AG08396 (cell line): ENCODE measurements at regions not wholly inside any gene's neighbourhood (a gene's known extent, or its start where the extent isn't known, plus 50 kb on each side); places are given as distances from the start of the nearest gene placed in this dataset.
A peak's percentile ranks its signal among the peaks of the same experiment; 100 is the strongest.

Source experiments
- DNase-seq: peaks from one replicate; pipeline ENCODE4 v3.0.0; 2012; ENCODE audit warnings: low spot score, mixed read lengths

DNA sequence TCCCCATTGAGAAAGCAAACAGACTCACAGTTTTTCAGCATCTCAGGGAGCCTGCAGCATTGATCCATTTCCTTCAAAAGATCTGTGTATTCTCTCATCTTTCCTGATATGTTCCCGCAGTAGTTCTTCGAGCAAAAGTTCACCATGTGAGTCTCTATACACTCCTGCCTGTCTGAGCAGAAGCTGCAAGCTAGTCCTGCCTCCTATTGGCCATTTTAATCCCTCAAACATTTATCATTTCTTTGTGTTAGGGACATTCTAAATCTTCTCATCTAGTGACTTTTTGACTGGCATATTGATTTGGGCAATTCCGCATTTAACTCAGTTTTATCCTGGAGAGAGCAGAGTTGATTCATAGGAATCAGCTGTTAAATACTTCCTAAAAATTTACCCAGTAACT, 660.4 kb upstream of the KLF12 start:
- no peak for DNase-seq

DNA sequence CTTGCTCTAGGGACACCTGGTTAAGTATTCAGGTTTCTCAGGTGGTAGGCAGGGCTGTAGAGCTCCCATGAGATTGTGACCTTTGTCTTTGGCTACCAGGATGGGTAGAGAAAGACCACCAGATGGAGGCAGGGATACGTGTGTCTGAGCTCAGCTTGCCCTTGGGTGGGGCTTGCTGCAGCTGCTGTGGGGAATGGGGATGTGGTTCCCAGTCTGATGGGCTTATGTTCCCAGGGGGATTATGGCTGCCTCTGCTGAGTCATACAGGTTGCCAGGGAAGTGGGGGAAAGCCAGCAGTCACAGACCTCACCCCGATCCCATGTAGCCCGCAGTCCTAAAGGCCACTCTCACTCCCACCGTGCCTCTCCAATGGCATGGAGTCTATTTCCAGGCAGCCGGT, 659.9 kb upstream of the KLF12 start:
- no peak for DNase-seq

DNA sequence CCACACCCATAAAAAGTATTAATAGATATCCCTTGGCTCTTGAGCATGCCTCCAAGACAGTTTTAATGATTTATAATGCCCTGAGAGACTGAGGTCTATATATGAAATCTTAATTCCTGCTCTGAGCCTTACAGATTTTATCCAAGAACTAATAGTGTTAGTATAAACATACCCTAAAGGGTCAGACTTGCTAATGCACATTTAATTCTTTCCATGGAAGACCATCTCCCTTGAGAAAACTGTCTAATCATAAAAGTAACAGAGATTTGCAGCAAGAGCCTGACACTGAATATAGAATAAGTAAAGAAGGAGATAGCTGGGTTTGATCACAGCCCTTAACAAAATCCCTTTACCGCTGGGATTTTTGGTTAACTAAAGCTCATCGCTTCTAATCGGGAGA, 650.8 kb upstream of the KLF12 start:
- no peak for DNase-seq

DNA sequence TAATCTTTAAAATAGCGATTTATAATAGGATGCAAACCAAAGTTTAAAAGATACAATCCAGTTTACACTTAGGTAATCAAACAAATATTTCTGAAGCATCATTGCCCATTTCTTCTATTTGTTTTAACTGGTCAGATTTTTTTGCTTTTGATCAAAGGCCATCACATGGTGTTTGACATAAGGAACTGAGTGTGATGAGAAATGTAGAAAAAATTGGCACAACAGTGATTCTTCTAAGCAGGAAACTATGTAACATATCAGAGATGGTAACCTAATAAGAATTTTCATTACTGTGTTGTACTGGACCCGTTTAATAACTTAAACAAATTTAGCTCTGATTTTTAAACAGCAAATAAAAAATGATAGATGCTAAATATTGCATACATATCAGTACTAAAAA, 644.7 kb upstream of the KLF12 start:
- no peak for DNase-seq

DNA sequence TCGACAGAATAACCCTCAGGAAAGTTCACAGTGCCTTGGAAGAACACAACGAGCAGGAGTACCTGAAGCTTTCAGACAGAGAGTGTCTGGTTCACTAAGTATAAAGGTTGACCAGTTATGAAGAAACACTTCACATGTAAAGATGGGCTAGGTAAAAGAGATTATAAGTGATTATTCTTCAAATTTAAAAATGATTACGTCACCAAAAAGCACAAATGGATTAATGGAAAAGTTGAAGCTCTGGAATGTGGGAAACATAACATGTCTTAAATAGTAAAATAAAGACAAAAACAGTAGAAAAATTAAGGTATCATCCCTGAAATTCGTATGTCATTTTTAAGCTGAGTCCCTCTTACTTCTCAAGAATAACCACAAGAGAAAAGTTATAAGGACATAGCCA, 643.9 kb upstream of the KLF12 start:
- DNase-seq, result no peak

DNA sequence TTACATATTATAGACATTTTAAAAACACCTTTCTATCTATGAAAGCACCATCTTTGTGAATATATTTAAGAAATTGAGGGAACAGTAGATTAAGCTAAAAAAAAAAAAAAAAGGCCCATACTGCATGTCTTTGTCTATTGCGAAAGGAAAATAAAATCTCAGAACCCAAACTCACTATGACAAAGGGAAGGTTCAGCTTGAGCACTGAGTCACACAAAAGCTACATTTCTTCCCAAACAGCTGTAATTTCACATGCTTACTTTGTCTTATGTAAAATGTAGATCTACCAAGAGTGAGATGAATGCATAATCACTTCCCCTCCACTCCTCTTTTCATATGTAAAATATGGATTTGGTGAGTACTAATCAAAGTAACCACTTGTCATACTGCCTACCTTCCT, 640.1 kb upstream of the KLF12 start:
- DNase-seq, result no peak

DNA sequence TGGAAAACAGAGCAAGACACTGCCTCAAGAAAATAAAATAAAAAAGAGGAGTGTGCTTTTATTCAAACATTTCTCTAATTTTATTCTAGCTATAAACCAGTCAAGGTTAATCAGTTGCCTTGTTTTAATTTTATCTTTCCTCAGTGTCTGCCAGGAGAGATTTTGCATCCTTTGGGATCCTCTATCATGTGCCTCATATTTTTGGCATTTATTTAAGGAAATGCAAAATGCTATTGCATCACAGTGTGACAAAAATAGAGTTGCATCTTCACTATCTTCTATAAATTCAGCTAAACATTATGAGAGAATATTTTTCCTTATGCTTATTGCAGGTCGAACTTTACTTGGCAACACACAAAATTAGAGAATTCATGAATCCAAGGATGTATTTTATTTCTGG, 639.0 kb upstream of the KLF12 start:
- no peak for DNase-seq

DNA sequence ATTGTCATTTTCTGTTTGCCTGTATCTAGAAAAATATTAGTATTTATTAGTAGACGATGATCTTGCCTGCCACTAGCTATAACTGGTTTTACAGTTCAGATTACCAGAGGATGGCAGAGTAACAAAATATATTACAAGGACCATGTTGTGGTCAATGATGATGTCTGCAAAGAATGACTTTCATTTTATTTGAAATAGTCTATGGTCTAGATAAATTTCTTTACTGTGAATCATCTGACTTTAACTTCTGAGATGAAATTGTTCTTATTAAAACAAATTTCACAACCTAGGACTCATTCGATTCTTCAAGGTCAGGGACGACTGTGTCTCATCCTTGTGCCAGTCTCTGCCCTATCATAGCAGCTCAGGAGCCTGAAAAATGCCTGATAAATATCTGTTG, 637.8 kb upstream of the KLF12 start:
- peak; percentile 12 for DNase-seq

DNA sequence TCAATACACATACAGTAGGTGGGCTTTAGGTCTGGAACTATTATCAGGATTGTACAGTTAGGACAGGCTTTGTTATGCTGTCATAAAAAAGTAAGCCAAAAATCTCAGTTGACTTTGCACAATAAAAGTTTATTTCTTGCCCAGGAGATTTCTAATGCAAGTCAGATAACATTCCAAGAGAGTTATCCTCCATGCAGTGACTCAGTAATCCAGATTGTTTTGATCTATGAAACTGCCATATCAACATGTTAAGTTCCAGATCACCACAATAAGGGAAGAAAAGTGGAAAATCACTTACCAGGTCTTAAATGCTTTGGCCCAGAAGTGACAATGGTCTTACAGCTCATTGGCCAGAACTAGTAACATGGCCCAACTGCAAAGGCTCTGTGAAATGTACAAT, 636.2 kb upstream of the KLF12 start:
- peak; percentile 36 for DNase-seq

DNA sequence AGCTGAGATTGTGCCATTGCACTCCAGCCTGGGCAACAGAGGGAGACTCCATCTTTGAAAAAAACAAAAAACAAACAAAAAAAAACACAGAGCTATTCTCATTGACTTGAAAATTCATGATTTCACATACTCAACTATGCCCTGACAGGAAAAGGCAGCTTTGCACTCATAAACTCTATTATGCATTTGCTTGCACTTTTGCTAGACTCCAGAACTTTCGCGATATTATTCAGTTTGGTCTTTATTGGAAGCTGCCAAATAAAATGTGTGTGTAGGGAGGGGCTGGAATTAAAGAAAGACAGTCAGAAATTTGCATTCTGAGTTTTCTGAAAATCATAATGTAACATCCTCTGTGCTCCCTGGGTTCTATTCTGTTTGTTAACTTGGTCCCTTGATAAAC, 635.1 kb upstream of the KLF12 start:
- DNase-seq, result no peak

DNA sequence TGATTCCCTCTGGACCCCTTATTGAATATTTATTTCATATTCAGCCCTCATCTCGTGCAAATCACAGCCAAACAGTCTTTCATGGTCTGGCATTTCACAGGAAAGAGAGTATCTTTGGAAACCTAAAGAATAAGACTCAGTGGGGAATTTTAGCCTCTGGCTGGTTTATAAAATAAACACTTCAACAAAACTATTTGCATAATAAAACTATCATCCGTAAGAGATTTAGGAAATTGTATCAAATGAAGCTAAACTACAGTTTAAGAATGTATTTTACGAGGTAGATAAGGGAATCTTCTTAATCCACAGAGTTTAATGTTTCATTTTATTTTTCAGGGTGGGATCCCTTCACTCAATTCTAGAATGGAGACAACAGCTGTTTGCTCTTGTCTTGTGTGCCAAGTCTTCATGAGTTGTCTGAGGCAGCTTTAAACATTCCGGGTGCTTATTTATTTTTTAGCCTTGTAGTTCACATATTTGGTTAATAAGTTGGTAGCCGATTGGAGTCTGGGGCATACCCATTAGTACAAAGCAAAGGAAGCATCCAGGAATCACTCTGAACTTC, 634.4 kb upstream of the KLF12 start:
- no peak for DNase-seq

DNA sequence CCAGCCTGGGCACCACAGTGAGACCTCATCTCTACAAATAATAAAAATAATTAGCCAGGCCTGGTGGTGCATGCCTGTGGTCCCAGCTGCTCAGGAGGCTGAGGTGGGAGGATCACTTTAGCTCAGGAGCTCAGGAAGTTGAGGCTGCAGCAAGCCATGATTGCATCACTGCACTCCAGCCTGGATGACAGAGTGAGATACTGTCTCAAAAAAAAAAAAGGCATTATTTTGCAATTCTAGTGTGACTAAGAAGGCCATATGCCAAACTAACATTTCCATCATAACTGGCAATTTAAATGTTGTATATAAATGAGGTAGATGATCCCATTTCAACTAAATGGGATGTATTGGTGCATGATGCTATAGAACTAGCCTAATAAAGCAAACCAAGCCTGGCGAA, 632.8 kb upstream of the KLF12 start:
- no peak for DNase-seq

DNA sequence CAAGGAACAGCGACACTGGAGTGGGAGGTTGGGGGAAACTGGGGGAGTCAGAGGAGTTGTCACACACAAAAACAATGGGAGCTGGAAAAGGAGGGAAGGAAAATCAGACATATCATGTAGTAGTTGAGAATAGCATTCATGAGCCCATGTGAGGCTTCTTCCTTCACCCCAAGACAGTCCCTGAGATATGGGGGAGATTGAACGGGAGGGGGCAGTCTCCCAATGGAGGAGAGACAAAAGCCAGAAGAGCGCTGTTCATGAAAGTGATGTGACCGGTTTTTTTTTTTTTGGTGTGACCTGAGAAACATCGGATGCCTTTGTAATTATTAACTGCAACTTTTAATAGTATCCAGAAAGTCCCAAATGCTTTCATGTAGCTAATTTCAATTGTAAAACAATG, 631.8 kb upstream of the KLF12 start:
- DNase-seq, result no peak

DNA sequence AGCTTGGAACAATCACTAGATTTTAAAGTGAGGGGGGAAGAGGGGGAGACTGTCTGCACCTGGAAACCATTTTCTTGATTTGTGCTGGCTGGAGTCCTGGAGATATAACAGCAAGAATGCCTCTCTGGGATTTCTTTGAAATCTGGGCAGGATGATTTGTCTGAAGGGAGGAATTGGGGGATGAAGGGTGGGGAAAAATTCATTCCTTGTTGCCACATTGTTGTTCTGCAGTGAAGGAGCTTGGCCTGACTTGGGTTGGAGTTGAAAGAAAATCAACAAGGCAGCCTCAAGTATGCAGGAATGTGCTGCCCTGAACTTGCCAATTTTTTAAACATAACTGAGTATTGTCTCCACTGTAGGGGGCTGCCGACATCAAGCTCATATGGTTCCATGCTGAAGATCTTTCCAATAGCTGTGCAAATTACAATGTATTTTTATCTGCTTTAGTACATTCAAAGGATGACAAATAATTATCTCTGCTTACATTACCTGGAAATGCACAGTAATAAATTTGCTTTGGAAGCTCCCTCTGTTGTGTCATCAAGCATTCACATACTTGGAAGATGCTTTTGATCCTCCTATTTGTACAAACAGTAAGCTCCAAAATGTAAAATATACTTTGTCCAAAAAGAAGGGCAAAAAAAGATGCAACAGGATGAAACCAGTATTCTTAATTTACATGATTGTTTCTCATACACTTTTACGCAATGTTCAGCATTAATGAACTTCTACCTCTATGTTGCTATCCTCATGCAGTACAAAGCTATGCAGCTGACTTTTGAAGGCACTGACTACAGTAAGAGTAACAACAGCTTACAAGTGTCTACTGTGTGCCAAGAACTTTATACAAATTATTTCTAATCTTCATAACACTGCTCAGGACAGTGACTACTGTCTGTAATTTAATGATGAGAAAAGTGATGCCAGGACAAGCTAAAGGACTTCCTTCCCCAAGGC, 627.9 kb upstream of the KLF12 start:
- DNase-seq, result no peak

DNA sequence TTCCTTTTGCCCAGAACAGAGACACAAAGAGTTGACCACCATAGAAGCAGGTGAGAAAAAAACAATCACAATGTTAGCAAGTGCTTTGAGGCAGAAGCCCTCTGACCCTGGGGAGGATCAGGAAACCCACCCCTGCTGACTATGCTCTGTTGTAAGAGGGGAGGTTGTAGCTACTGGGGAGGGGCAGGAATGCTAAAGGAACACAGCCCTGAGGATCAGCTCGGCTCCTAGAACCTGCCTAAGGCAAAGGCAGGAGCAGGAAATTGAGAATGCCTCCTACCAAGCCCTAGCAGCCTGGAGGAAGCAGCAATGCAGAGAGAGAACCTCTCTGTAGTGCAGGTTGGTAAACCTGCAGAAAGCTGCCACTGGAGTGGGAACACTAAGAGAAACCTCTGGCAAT, 624.0 kb upstream of the KLF12 start:
- no peak for DNase-seq

DNA sequence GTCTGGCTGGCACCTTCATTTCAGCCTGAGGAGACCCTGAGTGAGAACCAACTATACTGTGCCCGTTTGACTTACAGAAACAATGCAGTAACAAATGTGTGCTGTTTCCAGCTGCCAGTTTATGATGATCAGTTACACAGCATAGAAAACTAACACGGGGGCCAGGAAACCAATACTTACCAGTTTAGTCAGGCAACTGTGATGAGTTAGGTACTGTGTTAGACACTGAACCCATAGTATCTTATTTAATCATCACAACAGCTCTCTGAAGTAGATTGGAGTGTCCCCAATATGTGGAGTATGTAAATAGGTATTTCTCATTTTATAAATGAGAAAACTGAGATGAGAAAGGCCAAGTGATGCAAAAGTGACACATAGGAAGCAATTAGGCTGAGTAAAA, 620.9 kb upstream of the KLF12 start:
- DNase-seq, result no peak

DNA sequence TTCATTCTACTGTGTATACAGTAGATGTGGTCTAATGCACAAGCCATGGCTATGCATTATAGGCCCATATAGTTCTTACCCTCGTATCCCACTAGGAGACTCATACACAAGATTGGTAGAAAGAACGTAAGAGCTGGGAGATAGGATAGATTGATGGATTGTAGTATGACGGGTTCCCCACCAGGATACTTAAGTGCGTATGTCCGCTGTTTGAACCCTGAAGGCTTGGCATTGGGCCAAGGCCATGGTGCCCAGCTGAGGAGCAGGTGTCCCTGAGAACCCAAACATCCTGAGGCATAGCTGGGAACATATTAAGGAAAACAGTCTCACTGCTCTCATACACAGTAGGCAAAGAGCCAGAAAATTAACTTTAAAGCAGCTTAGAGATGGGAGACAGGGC, 617.5 kb upstream of the KLF12 start:
- no peak for DNase-seq

DNA sequence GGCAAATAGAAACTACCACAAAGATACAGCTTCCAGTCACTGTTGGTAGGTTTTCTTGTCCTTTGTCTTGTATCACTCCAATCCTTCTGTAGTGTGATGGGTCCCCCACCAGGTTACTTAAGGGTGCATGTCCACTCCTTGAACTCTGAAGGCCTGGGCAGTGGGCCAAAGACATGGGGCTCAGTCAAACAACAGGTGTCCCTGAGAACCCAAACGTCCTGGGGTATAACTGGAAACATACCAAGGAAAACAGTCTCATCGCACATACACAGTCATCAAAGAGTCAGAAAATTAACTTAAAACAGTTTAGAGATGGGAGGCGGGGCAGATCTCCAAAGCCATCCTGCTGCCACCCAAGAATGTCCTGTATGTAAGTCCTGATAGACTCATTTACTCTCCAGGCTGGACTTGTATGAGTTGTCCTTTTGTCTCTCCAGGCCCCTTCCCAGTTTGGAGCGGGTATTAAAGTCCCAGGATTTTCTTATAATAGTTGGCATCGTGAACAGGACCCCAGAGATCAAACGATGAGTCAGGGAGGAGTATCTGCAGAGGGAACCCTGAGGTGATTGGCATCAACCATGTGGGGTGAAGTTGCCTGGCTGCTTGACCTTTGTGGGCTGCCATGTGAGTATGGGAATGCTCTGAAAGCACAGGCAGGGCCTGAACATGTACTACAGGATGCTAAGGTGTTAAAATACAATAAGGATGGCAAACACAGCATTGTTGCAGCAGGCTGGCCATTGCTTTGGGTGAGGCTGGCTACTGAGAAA, 613.2 kb upstream of the KLF12 start:
- DNase-seq, result no peak

DNA sequence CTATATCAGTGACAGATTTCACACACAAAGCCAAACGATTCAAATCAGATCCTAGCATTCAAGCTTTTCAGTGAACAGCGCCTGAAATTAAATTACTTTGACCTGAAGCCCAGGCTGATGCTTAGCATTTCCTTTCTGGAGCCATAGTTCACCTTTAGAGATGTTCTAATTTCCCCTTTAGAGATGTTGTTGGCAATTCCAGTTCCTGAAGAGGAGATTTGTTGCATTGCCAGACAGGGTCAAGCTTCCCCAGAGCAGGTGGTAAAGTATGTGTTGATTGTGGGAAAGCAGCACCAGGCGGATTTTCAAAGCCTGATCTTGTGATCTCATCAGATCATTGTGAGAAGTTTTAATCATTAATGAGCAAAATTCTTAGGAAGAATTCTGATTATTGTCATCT, 609.8 kb upstream of the KLF12 start:
- DNase-seq, result no peak

DNA sequence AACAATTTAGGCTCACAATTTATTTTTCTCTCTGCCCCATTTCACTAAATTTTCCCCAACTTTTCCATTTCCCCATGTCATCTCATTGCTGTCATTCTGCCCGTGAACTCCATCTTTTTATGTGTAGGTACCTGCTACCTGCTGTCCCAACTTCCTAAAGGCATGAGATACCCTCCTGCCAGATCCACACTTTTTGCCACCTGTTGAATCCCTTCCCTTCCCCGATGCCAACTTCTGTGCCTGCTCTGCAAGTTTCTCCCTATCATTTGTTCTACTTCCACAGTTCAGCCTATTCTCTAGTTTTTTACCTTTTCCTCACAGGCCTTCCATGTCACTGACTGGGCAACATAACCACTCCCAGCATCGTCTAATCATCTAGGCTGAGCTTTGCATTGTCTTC, 607.5 kb upstream of the KLF12 start:
- no peak for DNase-seq

DNA sequence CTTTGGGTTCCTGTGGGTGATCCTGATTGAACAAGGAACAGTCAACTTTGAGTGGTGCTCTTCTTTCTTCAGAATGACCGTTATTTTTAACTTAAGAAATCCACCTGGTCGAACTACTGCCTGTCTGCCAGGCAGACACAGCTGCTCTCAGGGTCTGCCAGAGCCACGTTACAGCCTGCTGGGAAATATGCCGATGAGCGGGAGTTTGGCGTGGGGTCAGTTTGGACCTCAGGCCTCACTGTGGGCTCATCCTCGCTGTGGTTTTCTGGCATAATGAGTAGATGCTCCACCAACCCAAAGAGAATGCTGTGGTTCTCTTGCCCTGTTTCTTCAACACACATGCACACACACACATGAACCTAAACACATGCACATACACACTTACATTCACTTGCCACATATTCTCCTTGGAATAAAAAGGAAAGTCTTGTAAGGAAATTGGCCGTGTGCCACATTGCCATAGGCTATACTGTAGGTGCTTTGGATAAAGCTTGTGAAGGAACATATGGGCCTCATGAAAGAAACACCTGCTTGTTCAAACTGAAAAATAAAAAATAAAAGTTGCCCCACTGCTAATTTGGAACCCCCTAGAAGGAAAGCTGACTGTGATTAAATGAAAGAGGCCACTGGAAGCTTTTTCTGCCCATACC, 598.7 kb upstream of the KLF12 start:
- no peak for DNase-seq

DNA sequence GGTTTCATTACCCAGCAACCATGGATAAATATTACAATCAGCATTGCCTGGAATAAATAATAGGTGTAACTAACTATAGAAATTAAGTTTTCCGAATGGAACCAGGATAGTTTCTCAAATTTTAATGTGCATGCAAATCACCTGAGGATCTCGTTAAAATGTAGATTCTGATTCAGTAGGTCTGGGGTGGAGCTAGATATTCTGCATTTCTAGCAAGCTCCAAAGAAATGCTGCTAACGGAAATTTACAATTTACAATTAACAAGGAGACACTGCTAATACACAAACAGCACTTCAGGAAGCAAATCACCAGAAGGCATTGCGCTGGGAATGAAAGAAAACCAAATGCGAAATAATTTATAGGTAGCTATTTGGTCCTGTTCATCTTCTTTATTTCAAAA, 597.5 kb upstream of the KLF12 start:
- no peak for DNase-seq
